ENCODE measurements at regions not wholly inside any gene's neighbourhood (a gene's known extent, or its start where the extent isn't known, plus 50 kb on each side); places are given as distances from the start of the nearest gene placed in this dataset.
A peak's percentile ranks its signal among the peaks of the same experiment; 100 is the strongest.
"Not testable (repeated sequence)": the region's sequence is repeated elsewhere in the genome, so short reads cannot be mapped to it uniquely, and the experiment has no call there.

DNA sequence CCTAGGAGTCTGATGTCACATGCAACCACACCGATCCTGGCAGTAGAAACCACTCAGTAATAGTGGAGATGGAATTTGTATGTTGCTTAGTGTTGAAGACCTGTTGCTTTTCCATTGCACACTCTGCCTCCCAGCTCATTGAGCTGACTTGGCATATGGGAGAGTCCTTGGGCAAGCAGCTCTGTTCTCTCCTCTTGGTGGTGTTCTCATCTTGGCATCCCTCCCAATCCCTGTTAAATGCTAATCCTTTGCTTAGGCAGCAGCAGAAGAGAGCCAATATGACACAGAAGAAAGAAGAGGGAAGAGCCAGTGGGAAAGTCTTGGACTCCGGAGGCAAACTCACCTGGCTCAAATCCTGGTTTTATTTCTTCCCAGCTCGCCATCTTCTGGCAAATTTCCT, 178.0 kb upstream of the CAND1 start:
- no peak for DNase-seq

DNA sequence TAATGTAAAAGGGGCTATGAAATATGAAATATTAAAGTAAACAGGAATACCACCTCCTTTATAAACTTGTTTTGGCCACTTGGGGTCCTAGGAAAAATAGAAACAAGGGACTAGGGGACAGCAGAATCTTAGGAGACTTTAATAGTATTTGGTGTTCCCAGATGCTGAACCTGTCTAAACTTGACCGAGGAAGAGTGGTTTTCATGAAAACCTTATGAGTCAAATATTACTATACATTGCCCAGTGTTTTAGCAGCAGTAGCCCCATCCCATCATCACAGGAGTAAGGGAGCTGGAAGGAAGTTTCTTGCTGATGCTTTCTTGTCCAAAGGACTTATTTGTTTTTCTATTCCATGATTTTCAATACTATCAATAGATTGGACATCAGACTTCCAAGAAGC, 177.5 kb upstream of the CAND1 start:
- no peak for DNase-seq

DNA sequence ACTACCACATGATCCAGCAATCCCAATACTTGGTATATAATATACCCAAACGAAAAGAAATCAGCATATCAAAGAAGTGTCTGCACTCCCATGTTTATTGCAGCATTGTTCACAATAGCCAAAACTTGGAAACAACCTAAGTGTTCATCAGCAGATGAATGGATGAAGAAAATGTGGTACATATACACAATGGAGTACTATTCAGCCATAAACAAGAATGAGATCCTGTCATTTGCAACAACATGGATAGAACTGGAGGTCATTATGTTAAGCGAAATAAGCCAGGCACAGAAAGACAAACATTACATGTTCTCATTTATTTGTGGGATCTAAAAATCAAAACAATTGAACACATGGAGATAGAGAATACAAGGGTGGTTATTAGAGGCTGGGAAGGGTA, 176.2 kb upstream of the CAND1 start:
- DNase-seq, result not testable (repeated sequence)

DNA sequence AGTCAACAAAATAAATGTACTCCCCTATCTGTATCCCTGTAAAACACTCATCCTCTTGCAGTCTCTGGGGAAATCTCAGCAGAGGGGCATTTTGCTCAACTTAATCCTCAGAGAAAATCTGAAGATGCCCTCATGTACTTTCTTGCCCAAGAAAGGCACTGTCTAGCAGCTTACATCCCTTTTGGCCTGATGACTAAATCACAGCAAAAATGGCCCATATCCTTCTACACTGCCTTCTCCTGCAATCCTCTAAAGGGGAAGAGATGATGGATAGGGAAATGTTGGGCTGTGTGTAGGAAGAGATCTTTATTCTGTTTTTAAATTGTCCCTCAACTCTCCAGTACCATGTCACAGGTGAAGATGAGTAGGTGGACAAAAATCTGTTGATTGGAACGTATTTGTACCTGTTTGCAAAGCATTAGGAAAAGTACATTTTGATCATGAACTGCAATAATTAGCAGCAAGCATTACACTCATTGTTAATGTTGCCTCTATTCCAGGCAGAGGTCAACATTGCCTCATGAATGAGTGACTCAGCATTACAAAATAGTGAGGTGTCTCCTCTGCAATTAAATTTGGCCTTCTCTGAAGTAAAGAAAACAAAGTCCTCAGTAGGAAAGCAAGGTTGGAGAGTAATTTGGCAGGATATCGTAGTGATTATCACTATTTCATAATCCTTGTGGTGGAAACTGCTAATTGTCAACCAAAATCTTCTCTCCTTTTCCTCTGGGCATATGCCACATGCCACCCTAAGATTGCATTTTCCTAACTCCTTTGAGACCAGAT, 172.4 kb upstream of the CAND1 start:
- peak; percentile 25 to 36 for DNase-seq

DNA sequence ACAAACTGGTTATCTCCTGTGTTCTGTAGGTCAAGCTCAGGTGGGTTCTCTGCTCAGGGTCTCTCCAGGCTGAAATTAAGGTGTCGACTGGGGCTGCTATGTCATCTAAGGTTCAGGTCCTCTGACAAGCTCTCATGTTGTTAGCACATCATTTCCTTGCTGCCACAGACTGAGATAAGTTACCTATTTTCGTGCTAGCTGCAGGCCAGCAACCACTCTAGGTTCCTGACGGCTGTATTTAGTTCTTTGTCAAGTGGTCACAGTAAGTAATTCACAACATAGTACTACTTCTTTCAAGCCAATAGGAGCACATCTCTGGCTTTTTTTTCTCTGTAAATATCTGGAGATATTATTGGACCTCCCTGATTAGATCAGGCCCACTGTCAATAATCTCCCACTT, 169.3 kb upstream of the CAND1 start:
- no peak for DNase-seq

DNA sequence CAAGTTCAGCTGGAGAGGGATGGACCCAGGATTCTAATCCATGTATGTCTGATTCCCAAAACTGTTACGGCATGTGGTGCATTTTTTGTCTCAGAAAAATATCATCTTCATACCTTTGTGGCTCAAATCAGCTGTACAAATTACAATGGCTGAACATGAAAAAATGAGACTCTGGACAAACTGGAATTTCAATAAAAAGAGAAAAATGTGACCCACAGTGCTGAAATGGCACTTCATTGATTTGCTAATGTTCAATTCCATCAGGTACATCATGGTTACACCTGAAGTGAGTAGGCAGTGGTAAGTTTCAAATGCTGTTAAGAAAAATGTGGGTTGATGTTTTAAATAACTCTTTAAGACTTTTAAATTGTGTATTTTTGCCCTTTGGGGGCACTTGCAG, 165.6 kb upstream of the CAND1 start:
- DNase-seq, result no peak

DNA sequence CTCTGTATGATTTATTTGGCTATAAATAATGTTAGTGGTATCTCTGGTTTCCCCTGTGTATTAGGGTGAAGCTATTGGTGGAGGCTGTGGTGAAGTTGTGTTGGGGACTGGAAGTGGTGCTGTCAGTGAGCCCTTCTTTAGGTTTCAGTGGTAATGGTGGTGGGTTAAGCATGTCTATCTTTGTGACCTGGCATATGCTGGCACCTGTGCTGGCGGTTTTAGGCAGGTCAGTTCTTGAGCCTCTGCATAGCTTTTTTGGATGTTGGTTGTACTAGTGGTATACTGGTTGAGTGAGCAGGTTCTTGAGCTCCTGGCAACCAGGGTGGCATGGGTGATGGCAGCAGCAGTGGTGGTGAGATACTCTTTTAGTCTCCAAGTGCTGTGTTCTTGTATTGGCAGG, 161.9 kb upstream of the CAND1 start:
- DNase-seq, result no peak

DNA sequence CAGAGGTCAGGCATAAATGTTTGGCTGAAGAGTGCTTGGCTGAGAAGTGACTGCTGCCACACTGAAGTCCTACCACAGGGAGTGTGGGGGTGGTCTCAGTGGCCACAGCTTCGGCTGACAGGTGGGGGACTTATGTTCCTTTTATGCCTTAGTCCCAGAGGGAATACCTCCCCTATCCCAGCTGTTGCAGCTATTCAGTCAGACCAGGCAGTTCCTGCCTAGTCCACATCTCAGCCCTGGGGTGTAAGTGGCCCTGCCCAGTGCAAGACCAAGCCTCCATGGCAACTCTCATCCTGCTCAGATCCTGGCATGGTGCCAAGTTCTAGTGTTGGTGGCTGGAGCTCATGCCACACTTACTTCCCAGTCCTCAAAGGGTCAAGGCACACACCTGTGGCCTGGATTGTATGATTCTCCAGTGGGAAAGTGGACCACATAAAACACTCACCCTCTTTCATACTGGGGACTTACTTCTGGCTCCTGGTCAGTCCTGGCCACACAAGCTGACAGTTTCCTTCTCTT, 161.3 kb upstream of the CAND1 start:
- no peak for DNase-seq

DNA sequence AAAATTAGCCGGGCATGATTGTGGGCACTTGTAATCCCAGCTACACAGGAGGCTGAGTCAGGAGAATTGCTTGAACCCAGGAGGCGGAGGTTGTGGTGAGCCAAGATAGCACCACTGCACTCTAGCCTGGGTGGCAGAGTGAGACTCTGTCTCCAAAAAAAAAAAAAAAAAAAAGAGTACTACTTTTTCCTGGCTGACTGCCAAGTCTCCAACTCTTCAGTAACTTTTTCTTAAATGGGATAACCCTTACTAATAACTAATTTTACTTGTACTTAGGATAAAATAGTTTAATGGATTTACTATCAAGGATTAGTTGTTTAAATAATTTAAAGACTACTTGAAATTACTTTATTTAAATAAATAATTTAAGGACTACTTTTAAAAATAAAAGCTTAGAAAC, 158.8 kb upstream of the CAND1 start:
- DNase-seq, result not testable (repeated sequence)

DNA sequence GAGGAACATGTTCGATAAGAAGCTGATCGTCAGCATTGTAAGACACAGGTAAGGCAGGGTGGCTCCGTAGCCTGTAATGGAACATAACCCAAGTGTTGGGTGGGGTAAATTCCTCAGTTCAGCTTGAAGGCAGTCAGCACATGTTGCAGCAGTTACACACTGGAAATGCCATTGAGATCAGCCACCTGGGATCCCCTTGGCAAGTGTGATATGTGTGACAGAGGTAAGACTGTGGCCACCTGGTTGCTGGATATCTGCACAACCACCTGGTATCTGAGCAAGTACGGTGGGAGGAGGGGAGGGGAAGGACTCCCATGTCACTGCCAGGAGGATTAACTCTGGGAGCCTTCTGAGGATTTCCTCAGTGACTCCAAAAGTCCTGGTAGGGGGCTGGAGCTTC, 158.0 kb upstream of the CAND1 start:
- no peak for DNase-seq

DNA sequence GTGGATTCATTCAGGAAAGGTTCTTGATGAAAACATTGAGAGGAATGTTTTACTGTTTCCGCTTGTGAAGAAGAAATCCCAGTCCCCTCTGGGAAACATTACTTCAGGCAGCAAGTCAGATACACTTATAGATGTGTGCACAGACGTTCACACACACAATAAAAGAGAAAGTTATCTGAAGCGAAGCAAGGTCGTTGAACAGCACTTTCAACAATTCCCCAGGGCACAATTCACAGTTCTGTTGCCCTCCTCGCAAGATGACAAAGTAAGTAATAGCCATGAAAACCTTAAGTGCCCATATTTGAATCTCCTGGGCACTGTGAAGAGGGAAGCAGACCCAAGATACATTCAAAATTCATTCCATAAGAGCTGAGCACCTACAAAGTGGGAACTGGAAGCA, 156.6 kb upstream of the CAND1 start:
- DNase-seq, result no peak

DNA sequence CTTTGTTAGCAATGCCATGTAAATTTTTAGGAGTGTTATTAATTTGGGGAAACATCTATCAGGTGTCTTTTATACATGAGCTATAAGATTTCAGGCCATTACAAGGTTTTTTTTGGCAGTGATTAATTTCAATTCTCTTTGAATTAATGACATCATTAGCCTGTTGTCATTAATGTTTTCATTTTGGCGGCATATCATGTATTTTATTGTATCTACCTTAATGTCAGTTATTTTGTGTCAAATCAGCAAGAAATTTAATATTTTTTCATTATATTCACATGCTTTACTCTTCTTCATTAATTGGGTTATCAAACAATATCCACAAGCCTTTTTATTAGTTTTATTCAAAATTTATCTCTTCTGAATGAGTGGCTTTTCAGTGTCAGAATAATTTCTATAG, 153.0 kb upstream of the CAND1 start:
- DNase-seq, result no peak

DNA sequence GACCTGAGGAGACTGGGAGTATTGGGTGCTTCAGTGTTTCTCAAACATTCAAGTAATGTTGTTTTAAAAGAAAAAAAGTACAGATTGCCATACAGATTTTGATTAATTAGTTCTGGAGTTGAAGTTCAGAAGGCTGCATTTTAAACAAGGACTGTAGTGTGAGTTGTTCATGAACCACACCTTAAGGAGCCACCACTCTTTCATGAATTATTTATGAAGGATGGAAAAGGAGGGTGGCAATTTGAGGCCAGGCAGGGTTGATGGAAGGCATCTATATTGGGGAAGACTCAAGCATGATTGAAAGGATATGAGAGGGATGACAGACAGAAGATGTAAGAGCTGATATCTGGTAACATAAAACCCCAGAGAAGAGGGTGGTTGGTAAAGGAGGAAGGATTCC, 146.6 kb upstream of the CAND1 start:
- no peak for DNase-seq

DNA sequence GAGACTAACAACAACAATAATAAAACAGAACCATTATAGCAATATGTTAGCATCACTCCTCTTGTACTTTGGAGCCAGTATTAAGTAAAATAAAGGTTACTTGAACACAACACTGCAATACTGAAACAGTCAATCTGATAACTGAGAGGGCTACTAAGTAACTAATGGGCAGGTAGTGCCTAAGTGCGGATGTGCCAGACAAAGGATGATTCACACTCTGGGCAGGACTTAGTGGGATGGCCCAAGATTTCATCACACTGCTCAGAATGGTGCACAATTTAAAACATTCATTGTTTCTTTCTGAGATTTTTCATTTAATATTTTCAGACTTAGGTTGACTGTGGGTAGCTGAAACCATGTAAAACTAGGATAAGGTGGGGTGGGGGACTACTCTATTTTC, 131.9 kb upstream of the CAND1 start:
- no peak for DNase-seq

DNA sequence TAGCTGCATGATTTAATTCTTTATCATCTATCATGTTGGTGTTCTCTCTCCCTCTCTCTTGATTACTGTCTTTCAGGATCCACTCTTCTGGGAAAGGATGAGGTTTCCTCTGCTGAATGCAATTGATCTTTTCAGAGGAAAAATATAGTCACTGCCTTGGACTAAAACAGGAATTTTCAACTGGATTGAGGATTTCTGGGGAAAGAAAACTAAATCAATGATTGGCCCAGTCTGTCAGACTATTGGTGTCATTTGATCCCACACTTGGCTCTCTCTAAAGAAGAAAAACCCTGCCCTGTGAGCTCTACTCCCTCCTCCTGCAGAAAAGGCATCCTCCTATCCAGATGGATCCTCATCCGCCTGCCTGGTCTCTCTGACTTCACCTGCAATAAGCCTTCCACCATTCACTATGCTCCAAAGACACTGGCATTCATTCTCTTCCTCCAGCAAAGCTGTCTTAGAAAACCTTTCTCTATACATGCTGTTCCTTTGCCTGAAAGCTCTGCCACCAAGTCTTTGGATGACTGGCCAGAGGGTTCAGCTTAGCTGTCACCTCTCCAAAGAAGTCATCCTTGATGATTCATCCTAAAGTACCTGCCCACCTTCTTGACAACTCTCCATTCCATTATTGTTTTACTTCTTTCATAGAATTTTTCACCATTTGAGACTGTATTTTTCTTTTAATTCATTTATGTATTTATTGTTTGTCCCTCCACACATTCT, 127.7 kb upstream of the CAND1 start:
- no peak for DNase-seq

DNA sequence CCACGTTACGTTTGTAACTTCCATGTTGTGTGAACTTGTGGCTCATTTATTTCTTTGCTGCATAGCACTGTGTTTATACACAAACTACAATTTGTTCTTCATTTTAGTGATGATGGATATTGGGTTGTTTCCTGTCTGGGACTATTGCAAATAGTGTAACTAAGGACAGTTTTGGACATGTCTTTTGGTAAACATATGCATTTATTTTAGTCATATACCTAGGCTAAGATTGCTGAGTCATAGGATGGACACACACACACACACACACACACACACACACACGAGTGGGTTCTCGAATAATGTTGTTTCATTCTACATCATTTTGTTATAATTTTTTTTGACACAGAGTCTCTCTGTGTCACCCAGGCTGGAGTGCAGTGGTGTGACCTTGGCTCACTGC, 123.5 kb upstream of the CAND1 start:
- DNase-seq, result no peak

DNA sequence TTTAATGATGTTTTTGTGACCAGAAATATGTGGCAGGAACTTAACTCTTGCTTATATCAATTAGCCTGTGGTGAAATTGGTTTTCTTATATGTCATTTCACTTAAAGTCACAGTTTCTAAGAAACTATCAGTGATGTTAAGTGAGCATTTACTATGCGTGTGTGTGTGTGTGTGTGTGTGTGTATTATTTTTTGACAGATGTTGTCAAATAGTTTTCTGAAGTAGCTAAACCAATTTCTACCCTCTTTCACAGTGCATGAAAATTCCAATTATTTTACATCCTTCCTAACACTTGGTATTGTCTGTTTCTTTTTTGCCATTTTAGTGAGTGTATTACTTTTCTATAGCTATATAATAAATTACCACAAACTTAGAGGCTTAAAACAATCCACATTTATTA, 122.1 kb upstream of the CAND1 start:
- DNase-seq, result no peak

DNA sequence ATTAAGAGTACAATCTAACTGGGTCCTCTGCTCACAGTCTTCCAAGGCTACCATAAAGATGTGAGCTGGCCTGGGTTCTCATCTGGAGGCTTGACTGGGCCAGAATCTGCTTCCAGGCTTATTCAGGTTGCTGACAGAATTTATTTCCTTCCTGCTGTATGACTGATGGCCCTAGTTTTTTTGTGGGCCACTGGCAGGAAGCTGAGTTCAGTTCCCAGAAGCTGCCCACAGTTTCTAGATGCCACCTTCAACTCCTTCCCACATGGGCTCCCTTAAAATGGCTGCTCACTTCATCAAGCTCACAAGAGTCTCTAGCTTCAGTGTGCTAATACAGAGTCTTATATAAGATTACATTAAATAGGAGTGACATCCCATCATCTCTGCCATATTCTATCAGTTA, 121.7 kb upstream of the CAND1 start:
- DNase-seq, result no peak

DNA sequence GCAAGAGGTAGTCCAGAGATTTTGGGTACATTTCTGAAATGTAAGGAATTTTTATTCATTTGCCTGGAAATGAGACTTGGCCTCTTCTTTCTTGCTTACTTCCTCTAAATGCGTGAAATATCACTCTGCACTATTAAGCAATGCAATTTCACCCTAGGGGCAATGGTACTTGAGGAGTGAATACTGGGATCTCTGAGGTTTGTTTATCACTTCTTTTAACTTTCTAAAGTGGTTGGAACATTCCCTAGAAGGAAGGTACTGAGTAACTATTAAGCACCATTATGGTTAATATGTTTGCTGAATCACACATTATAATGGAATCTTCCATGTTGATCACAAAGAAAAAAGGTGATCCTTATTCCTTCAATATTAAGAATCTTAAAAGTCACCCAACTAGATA, 120.9 kb upstream of the CAND1 start:
- peak in 1 of 2 experiments; percentile 2 for DNase-seq

DNA sequence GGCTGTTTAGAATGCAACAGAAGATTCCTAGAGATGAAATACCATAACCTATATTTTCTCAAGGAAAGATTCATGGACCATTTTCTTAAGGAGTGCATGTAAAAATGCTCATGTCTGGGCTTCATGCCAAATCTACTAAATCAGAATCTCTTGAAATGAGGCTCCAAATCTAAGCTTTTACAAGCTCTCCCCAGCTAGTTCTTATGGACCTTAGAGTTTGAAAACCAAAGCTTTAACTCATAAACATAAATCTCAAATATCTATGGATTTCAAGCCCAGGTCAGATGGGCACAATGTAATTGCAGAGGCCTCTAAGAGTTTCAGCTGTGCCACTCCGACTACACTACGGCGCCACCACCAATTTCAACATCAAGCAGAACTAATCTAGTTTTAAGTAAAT, 117.3 kb upstream of the CAND1 start:
- no peak for DNase-seq

DNA sequence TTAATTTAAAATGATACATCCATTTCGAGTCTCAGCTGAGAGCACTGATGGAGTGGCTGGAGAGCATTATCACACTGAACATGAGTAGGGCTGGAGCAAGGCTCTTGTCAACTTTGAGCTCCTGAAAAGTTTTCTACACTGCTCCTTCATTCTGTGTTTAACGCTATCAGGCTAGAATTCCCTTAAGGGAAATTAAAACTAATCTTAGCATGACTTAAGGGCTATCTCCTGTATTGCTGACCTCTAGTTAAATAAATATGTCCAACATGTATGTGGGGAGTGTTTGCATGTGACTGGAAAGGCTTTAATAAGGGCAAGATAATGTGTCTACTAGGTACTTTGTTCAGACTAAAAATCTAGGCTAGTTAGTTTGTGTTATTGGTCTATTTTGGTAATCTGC, 116.7 kb upstream of the CAND1 start:
- DNase-seq, result no peak

DNA sequence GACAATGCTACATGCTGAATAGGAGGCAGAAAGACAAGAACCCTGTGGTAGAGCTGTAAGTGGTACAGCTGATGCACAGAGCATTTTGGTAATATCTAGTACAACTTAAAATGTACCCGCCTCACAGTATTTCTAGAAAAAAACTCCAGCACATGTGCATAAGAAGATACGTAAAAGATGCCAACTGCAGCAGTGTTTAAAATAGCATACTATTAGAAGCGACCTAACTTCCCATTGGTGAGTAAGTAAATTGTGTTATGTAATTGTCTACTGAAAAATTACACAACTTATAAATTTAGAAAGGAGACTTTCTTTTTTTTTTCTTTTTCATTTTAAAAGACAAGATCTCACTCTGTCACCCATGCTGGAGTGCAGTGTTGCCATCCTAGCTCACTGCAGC, 114.3 kb upstream of the CAND1 start:
- DNase-seq, result peak in 1 of 2 experiments; percentile 3

DNA sequence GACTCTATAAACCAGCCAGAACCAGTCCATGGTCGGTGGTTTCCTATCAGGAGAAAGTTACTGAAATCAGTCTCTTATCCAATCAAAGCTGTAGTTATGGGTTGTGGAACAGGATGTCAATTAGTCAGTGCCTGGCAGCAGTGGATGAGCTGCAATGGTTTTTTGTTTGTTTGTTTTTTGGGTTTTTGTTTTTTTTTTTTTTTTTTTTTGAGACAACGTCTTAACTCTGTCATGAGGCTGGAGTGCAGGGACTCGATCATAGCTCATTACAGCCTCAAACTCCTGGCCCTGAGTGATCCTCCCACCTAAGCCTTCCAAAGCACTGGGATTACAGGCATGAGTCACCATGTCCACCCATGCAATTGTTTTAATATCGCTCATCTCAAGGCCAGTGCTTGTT, 113.3 kb upstream of the CAND1 start:
- DNase-seq, result no peak

DNA sequence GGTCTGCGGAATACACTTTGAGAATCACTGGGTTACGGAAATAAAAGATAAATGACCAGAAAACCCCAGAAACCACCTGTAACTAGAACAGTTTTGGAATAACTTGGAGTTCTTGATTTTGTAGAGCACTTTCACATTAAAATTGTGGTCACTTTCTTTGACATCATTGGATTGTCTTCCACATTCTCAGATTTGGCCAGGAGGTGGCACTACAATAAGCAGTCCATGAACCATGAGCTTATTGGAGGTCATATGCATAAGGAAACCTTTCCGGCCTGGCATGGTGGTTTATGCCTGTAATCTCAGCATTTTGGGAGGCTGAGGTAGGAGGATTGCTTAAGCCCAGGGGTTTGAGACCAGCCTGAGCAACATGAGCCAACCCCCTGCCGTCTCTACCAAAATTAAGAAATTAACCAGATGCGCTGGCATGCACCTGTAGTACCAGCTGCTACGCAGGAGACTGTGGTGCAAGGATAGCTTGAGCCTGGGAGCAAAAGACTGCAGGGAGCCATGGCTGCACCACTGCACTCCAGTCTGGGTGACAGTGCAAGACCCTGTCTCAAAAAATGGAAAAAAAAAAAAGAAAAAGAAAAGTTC, 107.7 kb upstream of the CAND1 start:
- peak; percentile 23 to 30 for DNase-seq

Data from AML-193 (cell line).